Colonic mucosa (tissue), 4 donors: ENCODE measurements at regions not wholly inside any gene's neighbourhood (a gene's known extent, or its start where the extent isn't known, plus 50 kb on each side); places are given as distances from the start of the nearest gene placed in this dataset.

Source experiments
- DNase-seq: peaks from one replicate; pipeline ENCODE4 v3.0.0-alpha.2; 2020
- H3K27ac ChIP-seq: fragments of 200-600 bp; one replicate; pipeline ENCODE4 v1.8.0; 2021
- H3K27me3 ChIP-seq: fragments of 200-600 bp; one replicate; pipeline ENCODE4 v1.8.0; 2021
- H3K36me3 ChIP-seq: fragments of 200-600 bp; one replicate; pipeline ENCODE4 v1.8.0; 2021
- H3K4me1 ChIP-seq: fragments of 200-600 bp; one replicate; pipeline ENCODE4 v1.8.0; 2021; ENCODE audit warnings: mild to moderate bottlenecking
- H3K4me3 ChIP-seq: fragments of 200-600 bp; one replicate; pipeline ENCODE4 v1.8.0; 2021
- H3K9ac ChIP-seq, 2 donors: one replicate each; pipeline ENCODE4 v1.7.0; 2013; ENCODE audit warnings: control low read depth in 2 of 2, low read depth in 2 of 2, low read length in 2 of 2
- H3K9me3 ChIP-seq: fragments of 200-600 bp; one replicate; pipeline ENCODE4 v1.8.0; 2021
- intact Hi-C: fragments of 100-400 bp; cut with DNase I; formaldehyde crosslinking; loops from one replicate; pipeline ENCODE4 v1.14.1; 2022
- TF ChIP-seq, protein P1 (sequence below): fragments of 200-600 bp; IDR thresholded peaks from one replicate; pipeline ENCODE4 v1.8.0; 2022; ENCODE audit warnings: antibody characterized with exemption, mild to moderate bottlenecking
- donor health status: healthy.
- donor health status: DM: no; HTN: no; CAD: no.
- donor health status: DM: no; HTN: no; CAD: no.

DNA sequence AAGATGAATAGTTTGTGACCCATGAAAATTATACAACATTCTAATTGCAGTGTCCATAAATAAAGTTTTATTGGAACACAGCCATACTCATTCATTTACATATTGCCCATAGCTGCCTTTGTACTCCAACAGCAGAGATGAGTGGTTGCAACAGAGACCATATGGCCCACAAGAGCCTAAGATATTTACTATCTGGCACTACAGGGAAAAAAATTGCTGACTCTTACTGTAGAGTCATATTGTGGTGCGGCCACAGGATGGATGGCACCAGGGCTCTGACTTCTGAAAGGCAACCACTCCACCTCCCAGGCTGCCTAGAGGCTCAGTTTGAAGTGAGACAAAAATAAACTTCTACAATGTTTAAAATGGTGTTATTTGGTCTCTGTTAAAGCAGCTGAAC lies 404.0 kb upstream of the ATP5MC3 start:
- Histone ChIP-seq H3K27ac (no peak overlapping the region), H3K36me3 (no peaks in the 10 kb centered on the region), H3K4me3 (no peak overlapping the region), H3K9ac (no peak overlapping the region), H3K27me3 (no peaks in the 10 kb centered on the region), H3K4me1 (no peaks in the 10 kb centered on the region), H3K9me3 (no peaks in the 10 kb centered on the region)
- TF ChIP-seq, protein P1, sequence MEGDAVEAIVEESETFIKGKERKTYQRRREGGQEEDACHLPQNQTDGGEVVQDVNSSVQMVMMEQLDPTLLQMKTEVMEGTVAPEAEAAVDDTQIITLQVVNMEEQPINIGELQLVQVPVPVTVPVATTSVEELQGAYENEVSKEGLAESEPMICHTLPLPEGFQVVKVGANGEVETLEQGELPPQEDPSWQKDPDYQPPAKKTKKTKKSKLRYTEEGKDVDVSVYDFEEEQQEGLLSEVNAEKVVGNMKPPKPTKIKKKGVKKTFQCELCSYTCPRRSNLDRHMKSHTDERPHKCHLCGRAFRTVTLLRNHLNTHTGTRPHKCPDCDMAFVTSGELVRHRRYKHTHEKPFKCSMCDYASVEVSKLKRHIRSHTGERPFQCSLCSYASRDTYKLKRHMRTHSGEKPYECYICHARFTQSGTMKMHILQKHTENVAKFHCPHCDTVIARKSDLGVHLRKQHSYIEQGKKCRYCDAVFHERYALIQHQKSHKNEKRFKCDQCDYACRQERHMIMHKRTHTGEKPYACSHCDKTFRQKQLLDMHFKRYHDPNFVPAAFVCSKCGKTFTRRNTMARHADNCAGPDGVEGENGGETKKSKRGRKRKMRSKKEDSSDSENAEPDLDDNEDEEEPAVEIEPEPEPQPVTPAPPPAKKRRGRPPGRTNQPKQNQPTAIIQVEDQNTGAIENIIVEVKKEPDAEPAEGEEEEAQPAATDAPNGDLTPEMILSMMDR, result no peak
- intact Hi-C loops, result no loop called here
- no peak for DNase-seq

DNA sequence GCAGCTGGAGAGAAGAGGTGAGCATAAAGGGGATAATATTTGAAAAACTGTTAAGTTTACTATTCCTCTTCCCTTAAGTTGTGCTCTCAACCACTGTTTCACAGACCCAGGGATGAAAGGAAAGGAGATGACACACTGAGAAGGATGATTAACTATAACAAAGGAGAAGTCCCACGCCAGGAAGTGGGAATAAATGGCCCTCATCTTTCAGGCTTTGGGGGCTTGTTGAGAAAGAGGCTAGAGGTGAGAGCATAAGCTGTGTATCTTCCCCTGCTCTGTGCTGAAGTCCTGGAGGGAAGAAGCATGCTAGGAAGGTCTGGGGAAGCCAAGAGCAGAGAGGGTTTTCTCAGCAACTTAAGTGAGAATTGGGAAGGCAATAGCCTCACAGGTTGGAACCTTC lies 399.1 kb upstream of the ATP5MC3 start:
- intact Hi-C loops, result no loop called here
- Histone ChIP-seq H3K4me1 (no peaks in the 10 kb centered on the region), H3K9me3 (no peaks in the 10 kb centered on the region), H3K4me3 (no peak overlapping the region), H3K27me3 (no peaks in the 10 kb centered on the region), H3K27ac (no peak overlapping the region), H3K36me3 (no peaks in the 10 kb centered on the region), H3K9ac (no peak overlapping the region)
- TF ChIP-seq, protein P1, result no peak
- DNase-seq, result no peak

DNA sequence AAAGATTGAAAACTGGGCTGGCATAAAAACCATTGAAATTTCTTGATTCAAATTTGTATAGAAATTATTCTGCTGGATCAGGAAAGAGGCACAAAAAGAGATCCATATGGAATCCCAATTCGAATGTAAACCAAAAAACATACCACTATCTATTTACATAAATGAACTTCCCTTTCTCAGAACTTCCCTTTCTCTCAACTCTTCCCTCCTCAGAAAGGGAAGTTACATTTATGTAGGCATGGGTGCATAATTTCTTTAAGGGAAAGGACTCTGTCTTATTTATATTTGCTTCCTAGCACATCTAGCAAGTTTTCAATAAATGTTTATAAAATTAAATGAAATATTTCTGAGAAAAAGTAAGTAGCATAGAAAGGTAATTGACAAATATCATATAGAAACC lies 398.1 kb upstream of the ATP5MC3 start:
- H3K9me3 ChIP-seq, result no peaks in the 10 kb centered on the region
- H3K4me1 ChIP-seq, result no peaks in the 10 kb centered on the region
- no peaks in the 10 kb centered on the region for H3K27me3 ChIP-seq
- H3K4me3 ChIP-seq, result no peak overlapping the region
- H3K27ac ChIP-seq, result no peak overlapping the region
- no peaks in the 10 kb centered on the region for H3K36me3 ChIP-seq
- intact Hi-C loops, result no loop called here
- TF ChIP-seq, protein P1, result no peak
- no peak overlapping the region for H3K9ac ChIP-seq
- no peak for DNase-seq

DNA sequence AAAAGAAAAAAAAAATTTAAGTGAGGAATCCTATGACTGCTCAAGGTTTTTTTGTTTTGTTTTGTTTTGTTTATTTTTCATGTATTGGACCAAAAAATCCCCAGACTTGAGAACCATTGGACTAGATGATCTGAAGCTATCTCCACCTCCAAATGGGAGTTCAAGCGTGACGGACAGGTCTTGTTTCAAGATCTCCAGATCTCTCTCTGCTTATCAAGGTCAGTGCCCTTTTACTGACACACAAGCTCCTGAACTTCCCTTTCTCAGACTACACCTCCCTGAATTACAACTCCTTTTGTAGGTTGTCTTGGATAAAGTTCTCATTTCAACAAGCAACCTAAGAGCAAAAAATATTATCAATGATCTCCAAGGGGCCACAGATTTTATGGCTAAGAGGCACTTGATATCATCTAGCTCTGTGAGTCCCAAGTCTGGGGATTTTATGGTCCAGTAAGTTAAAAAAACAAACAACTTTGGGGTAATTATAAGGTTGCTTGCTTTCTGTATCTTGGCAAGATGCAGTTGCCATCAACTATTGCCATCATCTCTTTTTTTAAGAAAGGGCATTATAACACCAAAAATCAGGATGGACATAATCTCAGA lies 396.0 kb upstream of the ATP5MC3 start:
- intact Hi-C loops, result no loop called here
- H3K36me3 ChIP-seq, result no peaks in the 10 kb centered on the region
- no peak overlapping the region for H3K9ac ChIP-seq
- no peak overlapping the region for H3K27ac ChIP-seq
- DNase-seq, result no peak
- H3K4me1 ChIP-seq, result no peaks in the 10 kb centered on the region
- TF ChIP-seq, protein P1, result no peak
- no peak overlapping the region for H3K4me3 ChIP-seq
- H3K9me3 ChIP-seq, result no peaks in the 10 kb centered on the region
- H3K27me3 ChIP-seq, result no peaks in the 10 kb centered on the region

DNA sequence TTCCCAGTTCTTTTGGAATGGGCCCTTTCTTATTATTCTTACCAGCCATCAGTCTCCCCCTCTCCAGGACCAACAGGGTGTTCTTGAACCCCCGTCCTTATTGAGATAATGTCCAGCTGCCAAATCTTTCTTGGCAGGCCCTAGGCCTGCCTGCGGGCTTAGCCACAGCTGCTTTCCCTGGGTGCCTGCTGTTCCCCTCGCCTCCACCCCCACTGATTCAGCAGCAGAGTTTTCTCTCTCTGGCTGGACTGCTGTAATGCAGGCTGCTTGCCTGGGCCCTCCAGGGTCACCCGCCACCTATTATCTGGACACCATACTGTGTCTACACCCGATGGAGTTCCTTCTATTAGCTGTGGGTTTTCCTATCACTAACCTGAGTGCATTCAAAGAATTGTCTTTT lies 395.4 kb upstream of the ATP5MC3 start:
- Histone ChIP-seq H3K27ac (no peak overlapping the region), H3K27me3 (no peaks in the 10 kb centered on the region), H3K4me1 (no peaks in the 10 kb centered on the region), H3K36me3 (no peaks in the 10 kb centered on the region), H3K9ac (no peak overlapping the region), H3K9me3 (no peaks in the 10 kb centered on the region), H3K4me3 (no peak overlapping the region)
- TF ChIP-seq, protein P1, result no peak
- DNase-seq, result no peak
- intact Hi-C loops, result no loop called here
